SK-N-SH (cell line): ENCODE measurements at regions not wholly inside any gene's neighbourhood (a gene's known extent, or its start where the extent isn't known, plus 50 kb on each side); places are given as distances from the start of the nearest gene placed in this dataset.

Experiments
- CTCF ChIA-PET: fragments of 300-600, 350-600 bp; formaldehyde crosslinking; extraction: SDS; loops from one replicate; lab custom pipeline; 2021; lab: Yijun Ruan, JAX
- POLR2A ChIA-PET: fragments of 350-600 bp; sonication (Branson Sonifier 250); formaldehyde crosslinking; extraction: SDS; loops from one replicate; lab custom pipeline; 2020; ENCODE audit warnings: antibody characterized with exemption, inconsistent platforms; lab: Yijun Ruan, JAX
- DNase-seq: peaks from one replicate; pipeline ENCODE4 v3.0.0; 2012
- H2AFZ ChIP-seq: fragments of 200-600 bp; sonication (generic); 2 replicates; pipeline ENCODE4 v1.8.1; 2016; ENCODE audit warnings: antibody characterized with exemption, mild to moderate bottlenecking, low read depth
- H3F3A ChIP-seq: fragments of 200-600 bp; sonication (generic); replicated peaks from 2 replicates; pipeline ENCODE3; 2016; ENCODE audit warnings: antibody characterized with exemption, mild to moderate bottlenecking; ENCODE audit not compliant: insufficient read depth
- H3K27ac ChIP-seq, 2 experiments: fragments of 200-500 bp in 1 of 2; fragments of 200-600 bp in 1 of 2; sonication (Bioruptor generic) in 1 of 2; sonication (generic), shearing (Covaris generic) in 1 of 2; 2 replicates each; pipeline versions ENCODE4 v1.5.1 to v1.6.1; 2014 to 2016; ENCODE audit warnings: low read depth in 2 of 2, inconsistent platforms in 1 of 2, low read length in 1 of 2, mild to moderate bottlenecking in 1 of 2, mixed read lengths in 1 of 2
- H3K27me3 ChIP-seq: fragments of 200-600 bp; sonication (generic), shearing (Covaris generic); 2 replicates; pipeline ENCODE4 v1.6.1; 2016; ENCODE audit warnings: mixed run types; ENCODE audit not compliant: insufficient read depth
- H3K36me3 ChIP-seq, 2 experiments: fragments of 200-500 bp in 1 of 2; fragments of 200-600 bp in 1 of 2; sonication (Bioruptor generic) in 1 of 2; sonication (generic) in 1 of 2; replicated peaks in 1 of 2; 2 replicates each; pipeline versions ENCODE3 to v1.5.1; 2014 to 2016; ENCODE audit warnings: low read length in 1 of 2, mild to moderate bottlenecking in 1 of 2; ENCODE audit not compliant: insufficient read depth in 2 of 2, control insufficient read depth in 1 of 2
- H3K4me1 ChIP-seq, 2 experiments: fragments of 200-500 bp in 1 of 2; fragments of 200-600 bp in 1 of 2; sonication (Bioruptor generic) in 1 of 2; sonication (generic), shearing (Covaris generic) in 1 of 2; 2 replicates each; pipeline versions ENCODE4 v1.5.1 to v1.6.1; 2014 to 2016; ENCODE audit warnings: low read depth in 1 of 2, low read length in 1 of 2, mixed run types in 1 of 2; ENCODE audit not compliant: insufficient read depth in 2 of 2, control insufficient read depth in 1 of 2
- H3K4me2 ChIP-seq: fragments of 200-600 bp; sonication (generic), shearing (Covaris generic); 2 replicates; pipeline ENCODE4 v1.6.1; 2017; ENCODE audit warnings: mixed run types
- H3K4me3 ChIP-seq, 2 experiments: fragments of 200-500 bp in 1 of 2; fragments of 200-600 bp in 1 of 2; sonication (Bioruptor generic) in 1 of 2; sonication (generic), shearing (Covaris generic) in 1 of 2; 2 replicates each; pipeline versions ENCODE4 v1.5.1 to v1.8.1; 2014 to 2016; ENCODE audit warnings: low read depth in 2 of 2, inconsistent platforms in 1 of 2, low read length in 1 of 2, mild to moderate bottlenecking in 1 of 2, mixed read lengths in 1 of 2, moderate library complexity in 1 of 2
- H3K79me2 ChIP-seq: fragments of 200-600 bp; sonication (generic); 2 replicates; pipeline ENCODE4 v1.8.1; 2017; ENCODE audit warnings: mild to moderate bottlenecking; ENCODE audit not compliant: insufficient read depth
- H3K9ac ChIP-seq: fragments of 200-600 bp; sonication (generic); 2 replicates; pipeline ENCODE4 v1.6.1; 2017; ENCODE audit warnings: mixed run types
- H3K9me2 ChIP-seq: fragments of 200-600 bp; sonication (generic); 2 replicates; pipeline ENCODE4 v1.6.1; 2017; ENCODE audit warnings: mixed run types
- H3K9me3 ChIP-seq: fragments of 200-600 bp; sonication (generic); 2 replicates; pipeline ENCODE4 v1.6.1; 2017; ENCODE audit warnings: mixed run types, mild to moderate bottlenecking, moderate library complexity
- H4K20me1 ChIP-seq: fragments of 200-600 bp; sonication (generic); 2 replicates; pipeline ENCODE4 v1.6.1; 2017; ENCODE audit warnings: mild to moderate bottlenecking, mixed run types; ENCODE audit not compliant: insufficient read depth
- CHD2 ChIP-seq: fragments of 150-350 bp; IDR thresholded peaks from 2 replicates; pipeline ENCODE4 v1.6.1; 2018; ENCODE audit warnings: low read length; ENCODE audit not compliant: partially characterized antibody
- ELF1 ChIP-seq: IDR thresholded peaks from 2 replicates; pipeline ENCODE4 v1.4.0; 2012
- EP300 ChIP-seq, 2 experiments: IDR thresholded peaks; 2 replicates each; pipeline versions ENCODE4 v1.4.0 to v1.6.1; 2012; ENCODE audit warnings: borderline replicate concordance in 1 of 2, low read depth in 1 of 2, low read length in 1 of 2
- FOSL2 ChIP-seq: IDR thresholded peaks from 2 replicates; pipeline ENCODE4 v1.4.0; 2012; ENCODE audit warnings: low read depth, mild to moderate bottlenecking, moderate library complexity, borderline replicate concordance
- GABPA ChIP-seq: IDR thresholded peaks from 2 replicates; pipeline ENCODE4 v1.4.0; 2012; ENCODE audit warnings: low read depth, mild to moderate bottlenecking
- MEF2A ChIP-seq: IDR thresholded peaks from 2 replicates; pipeline ENCODE4 v1.4.0; 2012; ENCODE audit warnings: low read depth, borderline replicate concordance
- NFIC ChIP-seq: IDR thresholded peaks from 2 replicates; pipeline ENCODE4 v1.4.0; 2012; ENCODE audit warnings: borderline replicate concordance
- RCOR1 ChIP-seq: fragments of 150-350 bp; IDR thresholded peaks from 2 replicates; pipeline ENCODE4 v1.6.1; 2017; ENCODE audit warnings: antibody characterized with exemption, low read length
- RXRA ChIP-seq: IDR thresholded peaks from 2 replicates; pipeline ENCODE4 v1.4.0; 2012; ENCODE audit warnings: low read depth, mild to moderate bottlenecking, borderline replicate concordance
- SIN3A ChIP-seq: IDR thresholded peaks from 2 replicates; pipeline ENCODE4 v1.6.1; 2012; ENCODE audit warnings: low read depth, mild to moderate bottlenecking, low read length, moderate library complexity, borderline replicate concordance
- TAF1 ChIP-seq: IDR thresholded peaks from 2 replicates; pipeline ENCODE4 v1.6.1; 2012; ENCODE audit warnings: low read depth, mild to moderate bottlenecking, low read length, moderate library complexity, borderline replicate concordance
- TCF12 ChIP-seq: IDR thresholded peaks from 2 replicates; pipeline ENCODE4 v1.4.0; 2012
- TEAD4 ChIP-seq: IDR thresholded peaks from 2 replicates; pipeline ENCODE4 v1.4.0; 2012; ENCODE audit warnings: mild to moderate bottlenecking, borderline replicate concordance; ENCODE audit not compliant: insufficient read depth
- WGBS: methylation state at CpG from one replicate; pipeline ENCODE4 v1.1.6; 2017; ENCODE audit warnings: low lambda C conversion rate; 5-methylcytosine and 5-hydroxymethylcytosine counted together
- TF ChIP-seq, protein P1 (sequence below): fragments of 150-350 bp; IDR thresholded peaks from 2 replicates; pipeline ENCODE4 v1.6.1; 2016; ENCODE audit warnings: mild to moderate bottlenecking, low read depth, low read length
- TF ChIP-seq, protein P2 (sequence below): IDR thresholded peaks from 2 replicates; pipeline ENCODE4 v1.4.0; 2012; ENCODE audit warnings: low read depth, borderline replicate concordance
- TF ChIP-seq, protein P3 (sequence below): fragments of 200-600 bp; sonication (generic); IDR thresholded peaks from 2 replicates; pipeline ENCODE4 v1.6.1; 2017; ENCODE audit warnings: antibody characterized with exemption, mild to moderate bottlenecking, moderate library complexity
- TF ChIP-seq, protein P4 (sequence below): IDR thresholded peaks from 2 replicates; pipeline ENCODE4; 2012
- TF ChIP-seq, protein P5 (sequence below): fragments of 150-350 bp; IDR thresholded peaks from 2 replicates; pipeline ENCODE4 v1.6.1; 2017; ENCODE audit warnings: antibody characterized with exemption, low read length, low read depth, borderline replicate concordance
- TF ChIP-seq, protein P6 (sequence below): IDR thresholded peaks from 2 replicates; pipeline ENCODE4 v1.4.0; 2012; ENCODE audit warnings: low read depth, borderline replicate concordance

DNA sequence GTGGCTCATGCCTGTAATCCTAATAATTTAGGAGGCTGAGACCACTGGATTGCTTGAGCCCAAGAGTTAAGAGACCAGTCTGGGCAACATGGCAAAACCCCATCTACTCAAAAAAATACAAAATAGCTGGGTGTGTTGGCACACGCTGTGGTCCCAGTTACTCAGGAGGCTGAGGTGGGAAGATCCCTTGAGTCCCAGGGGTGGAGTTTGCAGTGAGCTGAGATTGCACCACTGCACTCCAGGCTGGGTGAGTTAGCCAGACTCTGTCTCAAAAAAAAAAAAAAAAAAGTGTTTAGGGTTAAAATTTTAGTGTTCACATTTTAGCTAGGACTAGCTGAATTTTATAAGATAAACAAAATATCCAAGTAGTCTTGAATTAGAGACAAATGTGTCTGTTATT lies 1340.1 kb upstream of the EPHA6 start:
- Histone ChIP-seq H2AFZ (no peak overlapping the region), H3F3A (no peaks in the 10 kb centered on the region), H3K27ac (no peak overlapping the region), H3K4me2 (no peak overlapping the region), H3K4me3 (no peak overlapping the region), H3K36me3 (no peaks in the 10 kb centered on the region), H3K27me3 (no peaks in the 10 kb centered on the region), H3K4me1 (no peaks in the 10 kb centered on the region; a peak in 1 of 4 replicates), H4K20me1 (no peaks in the 10 kb centered on the region), H3K9me3 (no peaks in the 10 kb centered on the region), H3K79me2 (no peaks in the 10 kb centered on the region), H3K9ac (no peak overlapping the region), H3K9me2 (no peaks in the 10 kb centered on the region; the same call in 1 of the 2 replicates)
- ChIA-PET POLR2A (no interaction called here), CTCF (no interaction called here)
- 54% methylated on average over 1 of the region's 1 CpG for WGBS
- TF ChIP-seq ELF1 (no peak), NFIC (no peak), GABPA (no peak), TAF1 (no peak), CHD2 (no peak), SIN3A (no peak)
- TF ChIP-seq, protein P1, sequence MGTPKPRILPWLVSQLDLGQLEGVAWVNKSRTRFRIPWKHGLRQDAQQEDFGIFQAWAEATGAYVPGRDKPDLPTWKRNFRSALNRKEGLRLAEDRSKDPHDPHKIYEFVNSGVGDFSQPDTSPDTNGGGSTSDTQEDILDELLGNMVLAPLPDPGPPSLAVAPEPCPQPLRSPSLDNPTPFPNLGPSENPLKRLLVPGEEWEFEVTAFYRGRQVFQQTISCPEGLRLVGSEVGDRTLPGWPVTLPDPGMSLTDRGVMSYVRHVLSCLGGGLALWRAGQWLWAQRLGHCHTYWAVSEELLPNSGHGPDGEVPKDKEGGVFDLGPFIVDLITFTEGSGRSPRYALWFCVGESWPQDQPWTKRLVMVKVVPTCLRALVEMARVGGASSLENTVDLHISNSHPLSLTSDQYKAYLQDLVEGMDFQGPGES: no peak
- TF ChIP-seq, protein P2, sequence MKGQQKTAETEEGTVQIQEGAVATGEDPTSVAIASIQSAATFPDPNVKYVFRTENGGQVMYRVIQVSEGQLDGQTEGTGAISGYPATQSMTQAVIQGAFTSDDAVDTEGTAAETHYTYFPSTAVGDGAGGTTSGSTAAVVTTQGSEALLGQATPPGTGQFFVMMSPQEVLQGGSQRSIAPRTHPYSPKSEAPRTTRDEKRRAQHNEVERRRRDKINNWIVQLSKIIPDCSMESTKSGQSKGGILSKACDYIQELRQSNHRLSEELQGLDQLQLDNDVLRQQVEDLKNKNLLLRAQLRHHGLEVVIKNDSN: no peak
- TF ChIP-seq, protein P3, sequence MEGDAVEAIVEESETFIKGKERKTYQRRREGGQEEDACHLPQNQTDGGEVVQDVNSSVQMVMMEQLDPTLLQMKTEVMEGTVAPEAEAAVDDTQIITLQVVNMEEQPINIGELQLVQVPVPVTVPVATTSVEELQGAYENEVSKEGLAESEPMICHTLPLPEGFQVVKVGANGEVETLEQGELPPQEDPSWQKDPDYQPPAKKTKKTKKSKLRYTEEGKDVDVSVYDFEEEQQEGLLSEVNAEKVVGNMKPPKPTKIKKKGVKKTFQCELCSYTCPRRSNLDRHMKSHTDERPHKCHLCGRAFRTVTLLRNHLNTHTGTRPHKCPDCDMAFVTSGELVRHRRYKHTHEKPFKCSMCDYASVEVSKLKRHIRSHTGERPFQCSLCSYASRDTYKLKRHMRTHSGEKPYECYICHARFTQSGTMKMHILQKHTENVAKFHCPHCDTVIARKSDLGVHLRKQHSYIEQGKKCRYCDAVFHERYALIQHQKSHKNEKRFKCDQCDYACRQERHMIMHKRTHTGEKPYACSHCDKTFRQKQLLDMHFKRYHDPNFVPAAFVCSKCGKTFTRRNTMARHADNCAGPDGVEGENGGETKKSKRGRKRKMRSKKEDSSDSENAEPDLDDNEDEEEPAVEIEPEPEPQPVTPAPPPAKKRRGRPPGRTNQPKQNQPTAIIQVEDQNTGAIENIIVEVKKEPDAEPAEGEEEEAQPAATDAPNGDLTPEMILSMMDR: no peak
- DNase-seq: no peak

DNA sequence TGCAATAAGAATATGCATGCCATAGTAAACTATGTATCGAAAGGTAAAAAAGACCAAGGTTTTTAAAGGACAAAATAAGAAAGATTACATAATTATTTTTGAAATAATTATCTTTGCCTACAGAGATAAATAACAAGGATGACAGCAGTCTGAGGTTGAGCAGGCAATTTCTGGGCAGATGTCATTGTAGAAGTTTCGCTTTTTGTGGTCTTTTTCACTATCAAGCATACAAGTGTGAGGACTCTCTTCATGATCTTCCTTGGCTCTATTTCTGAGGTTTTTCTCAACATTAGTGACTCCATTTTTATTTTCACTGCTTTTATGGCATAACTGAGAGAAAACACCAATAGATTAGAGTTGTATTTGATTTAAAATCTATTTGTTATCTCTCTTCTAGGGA lies 1337.9 kb upstream of the EPHA6 start:
- Histone ChIP-seq H3K79me2 (no peaks in the 10 kb centered on the region), H3K27me3 (no peaks in the 10 kb centered on the region), H3K4me2 (no peak overlapping the region), H3K4me3 (no peak overlapping the region), H3K27ac (no peak overlapping the region), H3K9me2 (no peaks in the 10 kb centered on the region), H3K9ac (no peak overlapping the region), H3K4me1 (no peaks in the 10 kb centered on the region; a peak in 1 of 4 replicates), H4K20me1 (no peaks in the 10 kb centered on the region), H3F3A (no peaks in the 10 kb centered on the region), H3K9me3 (no peaks in the 10 kb centered on the region), H3K36me3 (no peaks in the 10 kb centered on the region), H2AFZ (no peak overlapping the region)
- DNase-seq: no peak
- 68% methylated on average over 2 of the region's 2 CpGs for WGBS
- ChIA-PET POLR2A (no interaction called here), CTCF (no interaction called here)
- TF ChIP-seq TCF12: no peak
- no peak for TF ChIP-seq RXRA
- TF ChIP-seq GABPA: no peak
- TF ChIP-seq FOSL2: no peak
- TF ChIP-seq, protein P4, sequence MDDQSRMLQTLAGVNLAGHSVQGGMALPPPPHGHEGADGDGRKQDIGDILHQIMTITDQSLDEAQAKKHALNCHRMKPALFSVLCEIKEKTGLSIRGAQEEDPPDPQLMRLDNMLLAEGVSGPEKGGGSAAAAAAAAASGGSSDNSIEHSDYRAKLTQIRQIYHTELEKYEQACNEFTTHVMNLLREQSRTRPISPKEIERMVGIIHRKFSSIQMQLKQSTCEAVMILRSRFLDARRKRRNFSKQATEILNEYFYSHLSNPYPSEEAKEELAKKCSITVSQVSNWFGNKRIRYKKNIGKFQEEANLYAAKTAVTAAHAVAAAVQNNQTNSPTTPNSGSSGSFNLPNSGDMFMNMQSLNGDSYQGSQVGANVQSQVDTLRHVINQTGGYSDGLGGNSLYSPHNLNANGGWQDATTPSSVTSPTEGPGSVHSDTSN: no peak
- no peak for TF ChIP-seq RCOR1
- no peak for TF ChIP-seq MEF2A
- TF ChIP-seq SIN3A: no peak
- TF ChIP-seq TAF1: no peak
- TF ChIP-seq, protein P5, sequence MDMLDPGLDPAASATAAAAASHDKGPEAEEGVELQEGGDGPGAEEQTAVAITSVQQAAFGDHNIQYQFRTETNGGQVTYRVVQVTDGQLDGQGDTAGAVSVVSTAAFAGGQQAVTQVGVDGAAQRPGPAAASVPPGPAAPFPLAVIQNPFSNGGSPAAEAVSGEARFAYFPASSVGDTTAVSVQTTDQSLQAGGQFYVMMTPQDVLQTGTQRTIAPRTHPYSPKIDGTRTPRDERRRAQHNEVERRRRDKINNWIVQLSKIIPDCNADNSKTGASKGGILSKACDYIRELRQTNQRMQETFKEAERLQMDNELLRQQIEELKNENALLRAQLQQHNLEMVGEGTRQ: no peak
- TF ChIP-seq, protein P6, sequence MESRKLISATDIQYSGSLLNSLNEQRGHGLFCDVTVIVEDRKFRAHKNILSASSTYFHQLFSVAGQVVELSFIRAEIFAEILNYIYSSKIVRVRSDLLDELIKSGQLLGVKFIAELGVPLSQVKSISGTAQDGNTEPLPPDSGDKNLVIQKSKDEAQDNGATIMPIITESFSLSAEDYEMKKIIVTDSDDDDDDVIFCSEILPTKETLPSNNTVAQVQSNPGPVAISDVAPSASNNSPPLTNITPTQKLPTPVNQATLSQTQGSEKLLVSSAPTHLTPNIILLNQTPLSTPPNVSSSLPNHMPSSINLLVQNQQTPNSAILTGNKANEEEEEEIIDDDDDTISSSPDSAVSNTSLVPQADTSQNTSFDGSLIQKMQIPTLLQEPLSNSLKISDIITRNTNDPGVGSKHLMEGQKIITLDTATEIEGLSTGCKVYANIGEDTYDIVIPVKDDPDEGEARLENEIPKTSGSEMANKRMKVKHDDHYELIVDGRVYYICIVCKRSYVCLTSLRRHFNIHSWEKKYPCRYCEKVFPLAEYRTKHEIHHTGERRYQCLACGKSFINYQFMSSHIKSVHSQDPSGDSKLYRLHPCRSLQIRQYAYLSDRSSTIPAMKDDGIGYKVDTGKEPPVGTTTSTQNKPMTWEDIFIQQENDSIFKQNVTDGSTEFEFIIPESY: no peak
- no peak for TF ChIP-seq EP300 (IDR thresholded peaks at IDR 0.05; ENCODE audit: borderline replicate concordance in 1 of 2, low read depth in 1 of 2, low read length in 1 of 2)
- no peak for TF ChIP-seq TEAD4
